GM23248 (cell line): ENCODE measurements at regions not wholly inside any gene's neighbourhood (a gene's known extent, or its start where the extent isn't known, plus 50 kb on each side); places are given as distances from the start of the nearest gene placed in this dataset.

Experiments
- EZH2 ChIP-seq: fragments of 200-600 bp; sonication (generic); IDR thresholded peaks from 2 replicates; pipeline ENCODE4 v1.6.1; 2018; ENCODE audit warnings: antibody characterized with exemption, mild to moderate bottlenecking; ENCODE audit not compliant: insufficient read depth, poor library complexity, severe bottlenecking
- EZH2phosphoT487 ChIP-seq: fragments of 200-600 bp; sonication (generic); IDR thresholded peaks from 2 replicates; pipeline ENCODE4 v1.6.1; 2018; ENCODE audit warnings: antibody characterized with exemption, moderate library complexity, mild to moderate bottlenecking, low read depth; ENCODE audit not compliant: insufficient read depth

DNA sequence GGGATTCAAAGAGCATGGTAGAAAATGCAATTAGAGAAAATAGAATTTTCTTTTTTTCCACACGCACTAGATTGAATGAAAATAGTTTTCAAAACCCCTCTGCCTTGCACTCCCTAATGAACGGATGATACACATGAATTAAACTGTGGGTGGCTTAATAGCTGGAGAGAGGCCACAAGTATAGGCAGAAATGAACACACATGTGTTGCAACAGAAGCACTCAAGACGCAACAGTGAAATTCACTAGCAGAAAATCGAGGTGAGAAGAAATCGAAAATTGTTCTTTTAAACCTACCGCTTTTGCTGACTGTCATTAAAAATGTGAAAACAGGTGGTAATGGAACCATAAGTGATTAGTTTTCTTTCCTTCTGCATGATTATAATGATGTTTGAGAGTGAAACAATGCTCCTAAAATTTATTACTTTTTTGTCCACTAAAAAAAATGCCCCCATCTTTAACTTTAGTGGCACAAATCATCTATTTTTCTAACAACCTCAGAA lies 59.3 kb upstream of the GPCPD1 start:
- TF ChIP-seq EZH2 (no peak), EZH2phosphoT487 (no peak)
